GM18870 (cell line): ENCODE measurements at regions not wholly inside any gene's neighbourhood (a gene's known extent, or its start where the extent isn't known, plus 50 kb on each side); places are given as distances from the start of the nearest gene placed in this dataset.
A peak's percentile ranks its signal among the peaks of the same experiment; 100 is the strongest.

Experiments used
- ATAC-seq: cut with Tn5 transposase; IDR thresholded peaks from one replicate; pipeline ENCODE4 v1.9.1; 2021; ENCODE audit warnings: moderate library complexity; ENCODE audit not compliant: unreplicated experiment

GRCh38 chr1:90650401-90650800, 66.7 kb downstream of the BARHL2 start:
- ATAC-seq, result no peak

DNA sequence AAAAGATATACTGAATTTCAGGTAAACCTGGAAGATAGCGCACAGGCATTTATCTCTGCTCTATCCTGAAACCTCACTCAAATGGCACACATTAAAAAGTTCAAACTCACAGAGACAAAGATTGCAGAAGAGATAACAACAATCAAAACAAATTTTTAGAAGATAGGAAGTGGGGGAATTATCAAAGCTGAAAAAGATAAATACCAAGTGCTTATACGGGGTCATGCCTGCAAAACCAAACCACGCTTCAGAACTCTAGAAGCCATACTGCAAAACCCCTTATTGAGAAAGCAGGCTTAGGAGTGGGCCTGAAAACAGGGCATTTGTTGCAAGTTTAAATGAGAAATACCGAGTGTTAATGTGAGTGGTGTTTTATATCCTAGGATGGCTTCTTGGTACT, 76.8 kb downstream of the BARHL2 start:
- ATAC-seq, result no peak

DNA sequence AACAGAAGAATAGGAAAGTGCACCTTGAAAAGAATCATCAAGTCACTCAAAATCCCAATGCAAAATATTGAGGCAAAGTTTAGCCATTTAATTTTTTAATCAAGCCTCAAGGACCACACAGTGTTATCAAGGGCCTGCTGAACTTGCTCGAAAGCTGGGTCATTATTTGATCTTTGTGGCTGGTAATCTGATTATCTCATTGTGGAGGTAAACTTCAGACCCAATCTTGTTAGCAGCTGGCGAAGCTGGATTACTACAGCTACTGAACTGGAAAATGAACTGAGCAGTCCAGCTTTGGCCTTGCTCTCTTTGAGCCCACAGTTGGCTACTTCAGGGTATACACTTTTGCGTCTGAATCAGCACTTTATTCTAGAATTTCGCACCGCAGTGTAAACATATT, 94.4 kb downstream of the BARHL2 start:
- ATAC-seq, result no peak

DNA sequence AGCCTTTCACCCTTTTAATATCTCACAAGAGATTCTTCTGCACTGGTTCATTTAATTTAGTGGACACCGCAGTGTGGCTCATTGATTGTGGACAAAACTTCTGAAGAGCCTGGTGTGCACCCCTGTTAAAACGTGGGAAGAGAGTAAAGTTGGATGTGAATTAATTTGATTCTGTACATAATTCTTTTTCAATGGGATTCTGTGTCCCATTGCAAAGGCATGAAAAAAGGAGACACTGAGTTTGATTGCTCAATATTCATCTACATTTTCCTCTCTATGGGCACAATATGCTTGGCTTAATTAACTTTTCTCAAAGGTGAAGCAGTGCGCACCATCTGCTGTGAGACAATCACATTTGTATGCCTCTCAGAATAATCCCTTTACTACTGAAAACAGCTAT, 95.1 kb downstream of the BARHL2 start:
- ATAC-seq, result no peak

DNA sequence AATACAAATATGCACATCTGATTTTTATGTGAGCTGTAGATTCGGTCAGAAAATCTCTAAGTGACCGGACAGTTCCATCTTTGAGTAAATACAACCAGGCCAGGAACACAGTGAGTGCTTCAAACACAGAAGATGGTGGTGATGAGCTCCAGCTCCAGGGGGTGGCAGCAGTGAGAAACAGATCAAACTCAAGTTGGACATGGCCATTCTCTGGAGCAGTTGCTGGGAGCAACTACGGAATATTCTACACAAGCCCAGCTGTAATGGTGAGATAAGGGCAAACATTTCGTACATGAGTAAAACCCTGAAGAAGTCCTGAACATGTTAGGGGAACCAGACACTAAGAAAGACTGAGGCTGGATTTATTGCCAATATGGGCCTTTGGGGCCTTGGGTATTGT, 100.7 kb downstream of the BARHL2 start:
- no peak for ATAC-seq

DNA sequence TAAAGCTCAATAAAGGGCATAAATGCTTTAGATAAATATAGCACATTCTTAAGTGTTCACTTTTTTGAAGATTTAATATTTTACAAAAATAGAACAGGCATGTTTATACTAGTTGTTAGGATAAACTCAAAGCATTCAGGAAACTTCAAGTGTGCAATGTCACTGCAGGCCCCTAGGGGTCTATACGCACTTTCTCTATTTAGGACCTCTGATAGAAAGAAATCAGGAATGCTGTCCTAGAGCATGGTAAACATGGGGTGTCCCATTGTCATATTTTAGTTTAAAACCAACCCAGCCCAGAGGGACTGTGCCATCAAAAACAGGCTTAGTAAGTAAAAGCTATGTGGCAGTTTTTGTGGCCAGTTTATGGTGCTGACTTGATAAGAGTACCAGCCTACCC, 102.2 kb downstream of the BARHL2 start:
- no peak for ATAC-seq

- no peak for ATAC-seq
These were observed 103.7 kb downstream of the BARHL2 start for GRCh38 chr1:90613371-90613770.

GRCh38 chr1:90612033-90612432, 105.1 kb downstream of the BARHL2 start:
- no peak for ATAC-seq

GRCh38 chr1:90607736-90608135, 109.4 kb downstream of the BARHL2 start:
- no peak for ATAC-seq

DNA sequence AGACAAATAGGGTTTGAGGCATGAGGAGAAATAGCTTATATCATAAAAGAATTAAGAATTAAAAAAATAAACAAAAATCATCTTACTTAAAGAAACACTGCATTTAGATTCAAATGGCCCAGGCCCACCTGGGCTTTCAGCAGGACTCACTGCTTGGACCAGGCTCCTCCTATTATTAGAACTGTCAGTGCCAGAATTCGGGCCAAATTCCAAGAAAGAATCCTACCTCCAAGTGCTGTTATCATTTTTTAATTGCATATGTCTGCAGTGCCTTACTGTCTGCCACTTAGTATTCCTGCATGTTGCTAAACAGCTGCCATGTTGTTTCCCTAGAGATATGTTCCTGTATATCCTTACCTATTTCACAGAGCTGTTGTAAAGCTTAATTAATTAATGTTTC, 112.0 kb downstream of the BARHL2 start:
- ATAC-seq, result no peak

- no peak for ATAC-seq
These were observed 123.8 kb downstream of the BARHL2 start for GRCh38 chr1:90593312-90593711.

GRCh38 chr1:90591970-90592356, 125.1 kb downstream of the BARHL2 start:
- ATAC-seq, result no peak

DNA sequence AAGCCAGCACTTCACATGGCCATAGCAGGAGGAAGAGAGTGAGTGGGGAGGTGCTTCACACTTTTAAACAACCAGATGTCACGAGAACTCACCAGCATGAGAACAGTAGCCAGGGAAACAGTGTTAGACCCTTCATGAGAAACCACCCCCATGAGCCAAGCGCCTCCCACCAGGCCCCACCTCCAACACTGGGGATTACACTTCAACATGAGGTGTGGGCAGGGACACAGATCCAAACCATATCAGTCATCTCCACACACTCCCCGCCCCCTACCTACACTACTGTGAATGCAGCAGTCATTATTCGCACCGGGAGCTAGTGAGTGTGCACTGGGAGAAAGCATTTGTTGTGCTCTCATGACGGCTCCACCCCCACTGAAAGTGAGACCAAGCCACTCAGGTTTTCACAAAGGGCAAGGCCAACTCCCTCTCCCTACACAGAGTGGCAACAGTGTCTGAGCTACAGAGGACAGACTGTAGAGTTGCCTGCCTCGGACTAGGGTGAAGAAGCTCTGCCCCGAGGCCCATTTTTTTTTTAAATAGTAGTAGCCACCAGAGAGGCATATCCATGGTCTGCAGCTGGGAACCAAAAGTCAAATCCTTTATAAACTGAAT, 125.6 kb downstream of the BARHL2 start:
- no peak for ATAC-seq

DNA sequence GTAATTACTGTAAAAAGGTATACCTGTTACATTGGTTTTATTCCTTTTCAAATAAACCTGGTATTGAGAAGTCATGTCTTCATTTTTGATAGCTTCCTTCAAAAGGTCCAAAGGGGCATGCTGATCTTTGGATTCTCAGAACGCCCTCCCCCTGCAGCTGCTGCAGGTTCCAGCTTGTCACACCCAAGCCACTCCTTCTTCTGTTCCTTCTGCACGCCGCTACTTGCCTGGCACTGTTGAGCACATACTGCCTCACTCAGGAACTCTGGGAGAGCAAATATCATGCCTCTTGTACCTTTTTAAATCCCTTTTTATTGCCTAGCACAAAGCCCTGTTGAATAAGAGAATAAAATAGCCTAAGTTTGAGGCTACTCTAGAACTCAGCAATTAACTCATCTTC, 136.9 kb downstream of the BARHL2 start:
- no peak for ATAC-seq

GRCh38 chr1:90579212-90579802, 137.8 kb downstream of the BARHL2 start:
- ATAC-seq, result peak; percentile 60

DNA sequence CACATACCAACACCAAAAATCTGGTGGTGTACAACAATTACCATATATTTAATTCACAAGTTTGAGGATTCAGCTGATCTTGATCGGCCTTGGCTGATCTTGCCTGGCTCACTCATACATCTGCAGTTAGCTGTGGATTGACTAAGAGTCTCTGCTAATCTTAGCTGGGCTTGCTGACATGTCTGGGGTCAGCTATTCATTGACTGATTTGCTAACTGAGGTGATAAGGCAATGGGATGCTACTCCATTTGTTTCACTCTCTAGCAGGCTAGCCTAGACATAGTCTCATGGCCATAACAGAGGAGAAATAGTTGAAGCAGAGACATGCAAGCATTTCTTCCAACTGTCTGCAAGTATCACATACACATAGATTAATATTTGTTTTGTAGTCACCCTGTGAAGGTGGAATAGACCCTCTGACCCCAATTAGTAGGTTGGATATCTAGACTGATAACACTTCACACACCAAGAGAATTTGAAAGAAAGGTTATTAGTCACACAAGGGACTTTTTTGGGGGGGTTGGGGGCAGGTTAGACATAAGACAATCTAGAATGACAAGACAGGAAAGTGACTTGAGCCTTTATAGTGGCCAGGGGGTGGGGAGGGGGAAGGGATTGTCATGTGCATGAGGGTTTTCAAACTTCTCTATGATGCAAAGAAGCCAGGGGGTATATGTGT, 142.3 kb downstream of the BARHL2 start:
- no peak for ATAC-seq

GRCh38 chr1:90573736-90574135, 143.4 kb downstream of the BARHL2 start:
- no peak for ATAC-seq

DNA sequence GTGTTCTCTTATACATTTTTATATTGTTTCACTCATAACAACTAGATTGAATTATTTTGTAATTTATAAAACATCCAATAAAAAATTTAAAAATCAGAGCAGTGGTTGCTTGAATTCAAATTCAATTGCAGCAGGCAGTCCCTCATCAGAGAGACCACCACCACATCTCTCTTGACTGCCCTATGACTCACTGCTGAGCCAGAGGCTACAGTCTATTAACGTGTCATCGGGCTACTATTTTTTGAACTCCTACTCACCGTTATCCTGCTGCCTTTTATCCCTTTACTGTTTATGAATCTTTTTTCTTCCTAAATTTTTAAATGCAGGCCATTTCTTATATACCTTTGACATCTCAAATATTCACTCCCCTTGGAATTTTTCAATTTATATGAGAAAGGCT, 144.7 kb downstream of the BARHL2 start:
- no peak for ATAC-seq

DNA sequence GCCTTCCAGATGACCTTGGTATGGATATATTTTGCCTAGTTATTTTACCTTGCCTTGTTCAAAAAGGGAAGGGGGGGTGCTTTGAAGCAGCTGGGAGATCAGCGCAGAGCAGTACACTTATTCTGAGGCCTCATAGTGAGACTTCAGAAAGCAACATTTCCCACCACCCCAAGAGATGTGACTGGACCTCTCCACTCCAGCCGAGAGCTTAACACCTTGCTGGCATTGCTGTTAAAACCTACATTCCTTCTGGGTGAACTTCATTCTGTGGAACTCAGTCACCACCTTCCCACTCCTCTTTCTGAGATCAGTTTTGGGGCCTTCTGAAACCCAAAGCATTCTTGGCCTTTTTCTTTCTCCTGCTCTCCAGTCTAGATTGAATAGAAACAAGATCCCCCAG, 148.7 kb downstream of the BARHL2 start:
- ATAC-seq, result no peak

- no peak for ATAC-seq
These were observed 152.9 kb downstream of the BARHL2 start for GRCh38 chr1:90564164-90564563.

- no peak for ATAC-seq
These were observed 154.2 kb downstream of the BARHL2 start for GRCh38 chr1:90562892-90563291.

DNA sequence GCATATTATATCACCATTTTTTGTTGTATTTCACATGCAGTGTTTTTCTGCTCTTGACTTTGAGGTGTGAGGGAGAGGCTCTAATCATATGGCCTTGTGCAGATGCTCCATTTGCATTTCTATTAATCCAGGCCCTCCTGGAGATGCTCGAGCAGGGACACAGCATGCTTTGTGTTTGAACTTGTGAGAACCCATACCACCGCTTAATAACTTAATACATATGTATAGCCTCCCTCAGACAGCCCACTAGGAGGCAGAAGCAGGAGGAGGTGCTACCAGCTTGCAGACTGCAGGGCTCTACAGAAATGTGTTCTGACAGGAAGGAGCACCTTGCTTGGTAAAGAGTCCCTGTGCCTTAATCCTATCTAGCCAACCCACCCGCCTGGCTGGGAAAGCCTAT, 155.2 kb downstream of the BARHL2 start:
- ATAC-seq, result no peak
